HG03060 (cell line): ENCODE measurements at regions not wholly inside any gene's neighbourhood (a gene's known extent, or its start where the extent isn't known, plus 50 kb on each side); places are given as distances from the start of the nearest gene placed in this dataset.
"Not testable (repeated sequence)": the region's sequence is repeated elsewhere in the genome, so short reads cannot be mapped to it uniquely, and the experiment has no call there.

ENCODE experiments used
- ATAC-seq: cut with Tn5 transposase; IDR thresholded peaks from one replicate; pipeline ENCODE4 v1.9.1; 2021; ENCODE audit warnings: low read depth, moderate number of reproducible peaks; ENCODE audit not compliant: unreplicated experiment

DNA sequence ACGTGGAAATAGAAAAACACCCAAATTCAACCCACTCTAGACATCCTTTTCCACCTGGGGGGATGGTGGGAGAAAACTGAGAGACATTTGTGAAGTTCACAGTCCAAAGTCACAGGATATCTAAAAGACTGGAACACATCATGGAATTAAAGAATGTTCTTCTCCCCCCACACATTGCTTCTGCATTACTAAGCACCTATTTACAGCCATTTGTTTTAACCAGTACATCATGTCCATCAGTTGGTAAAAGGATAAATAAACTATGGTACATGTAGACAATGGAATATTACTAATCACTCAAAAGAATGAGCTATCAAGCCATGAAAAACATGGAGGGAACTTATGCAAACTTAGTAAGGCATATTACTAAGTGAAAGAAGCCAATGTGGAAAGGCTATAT lies 185.5 kb upstream of the ANXA10 start:
- no peak for ATAC-seq

DNA sequence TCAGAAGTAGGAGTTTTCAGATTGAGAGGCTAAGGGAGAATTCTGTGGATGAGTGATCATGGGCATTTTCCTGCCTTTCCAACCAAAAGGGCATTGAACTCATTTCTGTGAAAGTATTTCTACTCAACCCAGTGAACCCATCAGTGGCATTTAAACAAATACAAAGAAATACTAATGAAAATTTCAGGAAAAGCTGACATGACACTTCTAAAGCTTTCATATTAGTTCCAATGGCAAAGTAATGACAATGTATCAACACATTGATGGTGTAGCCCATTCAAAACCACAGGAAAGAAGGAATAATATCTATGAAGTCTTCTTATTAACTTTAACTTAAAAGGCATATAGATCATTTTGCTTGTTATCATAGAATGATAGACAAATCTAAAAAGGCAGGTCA lies 183.5 kb upstream of the ANXA10 start:
- ATAC-seq = no peak

DNA sequence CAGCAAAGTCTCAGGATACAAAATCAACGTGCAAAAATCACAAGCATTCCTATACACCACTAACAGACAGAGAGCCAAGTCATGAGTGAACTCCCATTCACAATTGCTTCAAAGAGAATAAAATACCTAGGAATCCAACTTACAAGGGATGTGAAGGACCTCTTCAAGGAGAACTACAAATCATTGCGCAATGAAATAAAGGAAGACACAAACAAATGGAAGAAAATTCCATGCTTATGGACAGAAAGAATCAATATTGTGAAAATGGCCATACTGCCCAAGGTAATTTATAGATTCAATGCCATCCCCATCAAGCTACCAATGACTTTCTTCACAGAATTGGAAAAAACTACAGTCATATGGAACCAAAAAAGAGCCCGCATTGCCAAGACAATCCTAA lies 179.8 kb upstream of the ANXA10 start:
- ATAC-seq = not testable (repeated sequence)

DNA sequence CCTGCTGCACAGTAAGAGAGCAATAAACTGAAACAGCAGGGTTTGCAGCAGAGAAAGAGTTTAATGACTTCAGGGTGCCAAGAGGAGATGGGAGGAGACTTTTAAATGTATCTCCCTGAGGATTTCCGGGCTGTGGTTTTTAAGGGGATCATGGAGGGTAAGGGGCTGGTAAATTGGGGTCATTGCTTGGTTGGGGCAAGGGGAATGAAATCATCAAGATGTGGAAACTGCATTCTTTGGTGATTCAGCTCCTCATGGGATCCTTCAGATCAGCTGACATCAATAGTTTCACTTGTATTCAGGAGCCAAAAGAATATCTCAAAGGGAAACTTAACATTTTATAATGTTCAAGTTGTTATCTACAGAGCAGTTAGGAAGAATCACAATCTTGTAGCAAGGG lies 174.3 kb upstream of the ANXA10 start:
- ATAC-seq = no peak

DNA sequence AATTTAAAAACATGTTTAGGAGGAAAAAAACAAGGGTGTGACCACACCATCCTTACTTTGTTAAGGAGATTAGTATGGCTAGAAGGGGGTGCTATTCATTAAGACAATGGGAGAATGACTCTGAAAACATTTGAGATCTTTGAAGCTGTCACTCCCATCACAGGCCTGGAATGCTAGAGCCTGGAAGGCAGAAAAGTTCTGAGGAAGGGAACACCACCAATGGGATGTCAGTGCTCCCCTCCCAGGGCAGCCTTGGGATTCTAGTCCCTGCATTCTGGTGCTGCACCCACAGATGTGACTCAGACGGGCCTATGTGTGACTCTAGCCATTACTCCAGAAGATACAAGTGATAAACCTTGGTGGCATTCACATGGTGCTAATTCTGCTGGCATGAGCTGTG lies 162.2 kb upstream of the ANXA10 start:
- no peak for ATAC-seq

DNA sequence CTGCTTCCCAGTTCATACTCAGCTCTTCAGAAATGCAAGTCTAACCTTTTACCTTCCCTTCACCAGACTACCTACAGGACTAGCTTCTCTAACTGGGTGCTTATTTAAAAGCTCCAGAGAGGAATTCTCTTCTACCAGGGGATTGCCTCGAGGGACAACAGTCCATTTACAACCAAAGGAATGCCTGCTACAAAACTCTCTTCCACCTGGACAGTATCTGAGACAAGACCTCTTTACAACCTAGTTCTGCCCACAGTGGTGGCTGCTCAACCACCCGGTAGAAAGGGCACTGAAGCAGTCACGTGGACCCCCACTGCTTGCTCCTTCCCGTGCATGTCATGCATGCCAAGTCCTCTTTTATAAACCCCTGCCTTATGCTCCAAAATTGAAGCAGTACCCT lies 158.1 kb upstream of the ANXA10 start:
- ATAC-seq = no peak

GRCh38 chr4:167939863-167940616 lies 152.3 kb upstream of the ANXA10 start:
- no peak for ATAC-seq

DNA sequence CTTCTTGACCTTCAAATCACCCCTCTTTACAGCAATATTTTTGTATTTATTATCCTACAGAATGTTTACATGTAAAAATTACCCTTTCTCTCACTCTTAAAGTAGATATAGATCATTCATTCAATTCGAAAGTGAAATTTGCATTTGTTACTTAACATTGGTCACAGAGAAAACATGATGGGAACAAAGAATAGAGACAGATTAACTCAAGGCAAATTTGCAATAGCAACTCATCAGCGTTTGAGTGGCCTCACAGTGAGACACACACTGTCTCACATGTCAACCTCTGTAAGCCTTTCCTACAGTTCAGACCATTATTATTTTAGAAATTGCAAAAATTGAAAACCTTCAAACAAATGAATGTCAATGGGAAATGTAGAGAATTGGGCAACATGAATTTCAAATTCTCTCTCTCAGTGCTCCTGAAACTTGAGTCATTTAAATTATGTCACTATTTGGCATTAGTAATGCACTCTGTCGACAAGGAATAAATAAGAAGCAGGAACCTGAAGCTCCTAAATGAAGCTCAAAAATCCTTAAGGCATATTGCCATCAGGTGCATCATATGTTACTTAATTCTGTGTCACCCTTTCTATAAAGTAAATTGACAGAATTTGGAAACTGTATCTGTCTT lies 148.3 kb upstream of the ANXA10 start:
- ATAC-seq = peak; percentile 61

- ATAC-seq = no peak
Measured at GRCh38 chr4:167944721-167945120, 147.6 kb upstream of the ANXA10 start.

DNA sequence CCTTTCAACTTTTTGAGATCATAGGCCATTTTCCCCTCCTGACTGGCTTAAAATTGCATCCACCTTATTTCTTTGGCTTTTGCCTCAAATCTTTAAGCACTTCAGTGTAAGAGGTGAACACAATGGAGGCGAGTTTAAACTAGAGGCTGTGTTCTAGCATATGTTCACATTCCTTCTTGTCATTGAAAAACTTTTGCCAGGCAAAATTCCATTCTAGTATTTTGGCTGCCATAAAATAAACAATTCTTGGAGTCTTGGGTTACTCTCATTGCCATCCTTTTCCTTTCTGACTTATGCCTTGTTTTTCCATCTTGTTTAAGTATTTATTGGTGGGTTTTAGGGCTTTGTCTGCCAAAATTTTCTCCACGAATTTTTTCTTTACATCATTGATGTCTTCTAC lies 137.3 kb upstream of the ANXA10 start:
- no peak for ATAC-seq

DNA sequence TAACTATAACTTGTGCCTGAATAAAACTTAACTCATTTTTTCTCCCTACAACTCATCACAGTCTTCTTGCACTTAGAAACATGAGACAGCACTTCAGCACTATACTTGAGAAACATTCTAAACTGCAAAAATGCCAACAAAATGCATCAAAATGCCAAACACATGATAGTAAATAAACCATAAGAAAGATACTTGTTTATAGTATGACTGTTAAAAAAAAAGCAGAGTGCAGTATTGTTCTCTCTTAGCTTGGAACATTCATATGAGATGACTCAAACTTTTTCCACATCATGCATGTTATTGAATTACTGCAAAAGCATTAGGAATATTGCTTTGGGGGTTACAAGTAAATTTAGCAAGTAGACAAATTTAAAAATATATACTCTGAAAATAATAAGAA lies 135.7 kb upstream of the ANXA10 start:
- ATAC-seq = no peak

- ATAC-seq = no peak
Measured at GRCh38 chr4:167964766-167965373, 127.5 kb upstream of the ANXA10 start.

DNA sequence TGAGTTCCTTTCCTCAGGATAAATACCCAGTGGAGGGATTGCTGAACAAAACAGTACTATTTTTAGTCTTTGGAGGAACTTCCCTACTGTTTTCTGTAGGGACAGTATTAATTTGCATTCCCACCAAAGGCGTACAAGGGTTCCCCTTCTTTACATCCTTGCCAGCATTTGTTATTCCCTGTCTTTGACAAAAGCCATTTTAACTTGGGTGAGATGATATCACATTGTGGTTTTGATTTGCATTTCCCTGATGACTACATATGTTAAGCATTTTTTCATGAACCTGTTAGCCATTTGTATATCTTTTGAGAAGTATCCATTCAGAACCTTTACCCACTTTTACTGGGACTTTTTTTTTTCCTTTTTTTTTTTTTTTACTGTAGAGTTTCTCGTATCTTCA lies 126.2 kb upstream of the ANXA10 start:
- ATAC-seq = no peak

- ATAC-seq = no peak
Measured at GRCh38 chr4:167973513-167973912, 118.8 kb upstream of the ANXA10 start.

GRCh38 chr4:167985565-167985964 lies 106.8 kb upstream of the ANXA10 start:
- ATAC-seq = no peak

- no peak for ATAC-seq
Measured at GRCh38 chr4:167986044-167986443, 106.3 kb upstream of the ANXA10 start.

GRCh38 chr4:167987285-167987684 lies 105.1 kb upstream of the ANXA10 start:
- no peak for ATAC-seq

GRCh38 chr4:167989815-167990214 lies 102.5 kb upstream of the ANXA10 start:
- no peak for ATAC-seq

- ATAC-seq = not testable (repeated sequence)
Measured at GRCh38 chr4:168008112-168008511, 84.2 kb upstream of the ANXA10 start.

GRCh38 chr4:168019019-168019651 lies 73.2 kb upstream of the ANXA10 start:
- no peak for ATAC-seq

- no peak for ATAC-seq
Measured at GRCh38 chr4:168019921-168020320, 72.4 kb upstream of the ANXA10 start.
